B cell (primary cell): ENCODE measurements at regions not wholly inside any gene's neighbourhood (a gene's known extent, or its start where the extent isn't known, plus 50 kb on each side); places are given as distances from the start of the nearest gene placed in this dataset.

Source experiments
- ATAC-seq: fragments of 200-7000 bp; cut with Tn5 transposase; one replicate; pipeline ENCODE4 v1.10.0; 2021; ENCODE audit warnings: low read depth, mild to moderate bottlenecking, moderate number of reproducible peaks, moderate library complexity
- CTCF ChIA-PET: fragments of 350-600 bp; sonication (Branson Sonifier 250); formaldehyde crosslinking; loops from one replicate; lab custom pipeline; 2021; ENCODE audit warnings: antibody characterized with exemption, inconsistent platforms; lab: Charles Lee
- POLR2A ChIA-PET: fragments of 350-600 bp; sonication (Branson Sonifier 250); formaldehyde crosslinking; loops from one replicate; lab custom pipeline; 2021; ENCODE audit warnings: antibody characterized with exemption; lab: Charles Lee
- DNase-seq: peaks from one replicate; pipeline ENCODE4 v3.0.0; 2013
- H2AFZ ChIP-seq: 2 replicates; pipeline ENCODE4 v1.6.1; 2012; ENCODE audit warnings: mild to moderate bottlenecking, low read depth, low read length; ENCODE audit not compliant: insufficient read depth, poor library complexity, severe bottlenecking
- H3K27ac ChIP-seq, 2 donors: 1 replicate in 1 of 2; 2 replicates in 1 of 2; pipeline ENCODE4 v1.5.1; 2012 to 2013; ENCODE audit warnings: low read length in 2 of 2, mild to moderate bottlenecking in 2 of 2, moderate library complexity in 1 of 2
- H3K27me3 ChIP-seq, 4 experiments: fragments of 200-600 bp in 1 of 4; sonication (generic) in 1 of 4; replicated peaks in 1 of 4; 1 replicate in 2 of 4; 2 replicates in 2 of 4; pipeline versions ENCODE4 v1.6.1 to v1.7.0; 2013 to 2016; ENCODE audit warnings: low read length in 3 of 4, mild to moderate bottlenecking in 2 of 4, mixed read lengths in 1 of 4, moderate library complexity in 1 of 4; ENCODE audit not compliant: insufficient read depth in 4 of 4, control insufficient read depth in 3 of 4; ENCODE audit errors: control extremely low read depth in 1 of 4
- H3K36me3 ChIP-seq, 2 experiments: replicated peaks in 1 of 2; 1 replicate in 1 of 2; 2 replicates in 1 of 2; pipeline versions ENCODE4 v1.6.1 to v1.7.1; 2013; ENCODE audit warnings: low read length in 1 of 2; ENCODE audit not compliant: insufficient read depth in 2 of 2, control insufficient read depth in 1 of 2; ENCODE audit errors: control extremely low read depth in 1 of 2, extremely low read depth in 1 of 2
- H3K4me1 ChIP-seq, 2 donors: fragments of 200-600 bp in 1 of 2; sonication (generic) in 1 of 2; 1 replicate in 1 of 2; 2 replicates in 1 of 2; pipeline versions ENCODE4 v1.5.1 to v1.6.1; 2013 to 2017; ENCODE audit warnings: low read length in 2 of 2; ENCODE audit not compliant: control insufficient read depth in 2 of 2, insufficient read depth in 2 of 2
- H3K4me2 ChIP-seq: replicated peaks from 2 replicates; pipeline ENCODE3; 2012; ENCODE audit warnings: mild to moderate bottlenecking, low read depth, low read length; ENCODE audit not compliant: poor library complexity, severe bottlenecking
- H3K4me3 ChIP-seq, 5 experiments: fragments of 200-600 bp in 1 of 5; sonication (generic) in 1 of 5; 1 replicate in 3 of 5; 2 replicates in 2 of 5; pipeline versions ENCODE4 v1.5.1 to v1.7.0; 2011 to 2016; ENCODE audit warnings: low read length in 4 of 5, mild to moderate bottlenecking in 4 of 5, low read depth in 2 of 5, control low read depth in 1 of 5, moderate library complexity in 1 of 5; ENCODE audit not compliant: insufficient read depth in 1 of 5; ENCODE audit errors: control extremely low read depth in 1 of 5, extremely low read depth in 1 of 5
- H3K79me2 ChIP-seq: fragments of 200-600 bp; sonication (generic); one replicate; pipeline ENCODE4 v1.6.0; 2016; ENCODE audit warnings: low read length; ENCODE audit not compliant: control insufficient read depth, insufficient read depth
- H3K9ac ChIP-seq: fragments of 200-600 bp; sonication (generic); 2 replicates; pipeline ENCODE4 v1.6.1; 2017; ENCODE audit warnings: mild to moderate bottlenecking, low read length, moderate library complexity
- H3K9me3 ChIP-seq, 3 donors: one replicate each; pipeline versions ENCODE4 v1.6.1 to v1.7.1; 2013; ENCODE audit warnings: low read length in 2 of 3; ENCODE audit not compliant: control insufficient read depth in 2 of 3, insufficient read depth in 1 of 3; ENCODE audit errors: control extremely low read depth in 1 of 3
- H4K20me1 ChIP-seq: 2 replicates; pipeline ENCODE4 v1.6.0; 2012; ENCODE audit warnings: mild to moderate bottlenecking, low read length; ENCODE audit not compliant: insufficient read depth, control insufficient read depth, poor library complexity, severe bottlenecking
- H3K27ac Mint-ChIP-seq: one replicate; pipeline ENCODE4 v1.8.0; 2021; ENCODE audit warnings: mixed read lengths
- H3K27me3 Mint-ChIP-seq: one replicate; pipeline ENCODE4 v1.8.0; 2021; ENCODE audit warnings: mixed read lengths
- H3K4me1 Mint-ChIP-seq: one replicate; pipeline ENCODE4 v1.8.0; 2021; ENCODE audit warnings: mixed read lengths
- H3K4me3 Mint-ChIP-seq: one replicate; pipeline ENCODE4 v1.8.0; 2021; ENCODE audit warnings: mixed read lengths
- H3K9me3 Mint-ChIP-seq: one replicate; pipeline ENCODE4 v1.8.0; 2022; ENCODE audit warnings: mixed read lengths; ENCODE audit not compliant: insufficient read depth
- CTCF ChIP-seq: fragments of 200-600 bp; IDR thresholded peaks from one replicate; pipeline ENCODE4 v1.8.0; 2022; ENCODE audit warnings: antibody characterized with exemption, mild to moderate bottlenecking
- EZH2 ChIP-seq: IDR thresholded peaks from 2 replicates; pipeline ENCODE4 v1.6.1; 2012; ENCODE audit warnings: borderline replicate concordance, low read depth, mild to moderate bottlenecking, moderate library complexity, low read length; ENCODE audit not compliant: insufficient read depth, poor library complexity, severe bottlenecking
- WGBS: methylation state at CpG from one replicate; pipeline ENCODE4 v1.1.5; 2013; ENCODE audit warnings: missing lambda C conversion rate; ENCODE audit not compliant: insufficient coverage; 5-methylcytosine and 5-hydroxymethylcytosine counted together
- intact Hi-C: fragments of 100-400 bp; cut with micrococcal nuclease; formaldehyde crosslinking; loops from one replicate; pipeline ENCODE4 v1.10.0; 2022

GRCh38 chr9:109629615-109630014 lies 131.5 kb upstream of the PTPN3 start:
- 67% methylated on average over 1 of the region's 1 CpG for WGBS
- H3K36me3 ChIP-seq, result no peaks in the 10 kb centered on the region
- H3K27ac Mint-ChIP-seq, result no peak overlapping the region
- no peaks in the 10 kb centered on the region for H3K4me1 ChIP-seq
- no peaks in the 10 kb centered on the region for H3K4me1 Mint-ChIP-seq
- H3K27ac ChIP-seq, result no peak overlapping the region
- no peak overlapping the region for H3K9ac ChIP-seq
- peaks cover 25% of the 10 kb centered on the region for H3K27me3 Mint-ChIP-seq
- no peak overlapping the region for H3K4me2 ChIP-seq
- TF ChIP-seq EZH2 (no peak), CTCF (no peak)
- peaks cover 0 to 12% (median 1%) of the 10 kb centered on the region in 4 experiments for H3K27me3 ChIP-seq
- H4K20me1 ChIP-seq, result no peaks in the 10 kb centered on the region
- ChIA-PET CTCF (interaction anchor here (1.5 kb wide), 1 partner anchor 55 kb away, joined by 3 read pairs; no protein-coding TSS in a partner anchor), POLR2A (no interaction called here)
- no peak overlapping the region for H3K4me3 ChIP-seq
- DNase-seq (no peak), ATAC-seq (no peak)
- H3K9me3 Mint-ChIP-seq, result no peaks in the 10 kb centered on the region
- no peaks in the 10 kb centered on the region for H3K9me3 ChIP-seq
- intact Hi-C loops, result no loop called here
- no peaks in the 10 kb centered on the region for H3K79me2 ChIP-seq
- H3K4me3 Mint-ChIP-seq, result no peak overlapping the region
- no peak overlapping the region for H2AFZ ChIP-seq

- Histone ChIP-seq H3K4me3 (no peak overlapping the region), H3K9ac (no peak overlapping the region), H3K4me2 (no peak overlapping the region), H3K27me3 (peaks cover 0 to 12% (median under 1%) of the 10 kb centered on the region in 4 experiments), H3K4me1 (no peaks in the 10 kb centered on the region), H3K79me2 (no peaks in the 10 kb centered on the region), H2AFZ (no peak overlapping the region), H3K9me3 (no peaks in the 10 kb centered on the region), H3K36me3 (no peaks in the 10 kb centered on the region), H4K20me1 (no peaks in the 10 kb centered on the region), H3K27ac (no peak overlapping the region)
- WGBS, result no CpG with 5 or more reads among the region's 2 CpGs
- Mint-ChIP-seq H3K4me3 (no peak overlapping the region), H3K9me3 (no peaks in the 10 kb centered on the region), H3K4me1 (no peaks in the 10 kb centered on the region), H3K27me3 (peaks cover 27% of the 10 kb centered on the region), H3K27ac (no peak overlapping the region)
- ATAC-seq (no peak), DNase-seq (no peak)
- POLR2A ChIA-PET, result no interaction called here
- CTCF ChIA-PET, result no interaction called here
- intact Hi-C loops, result no loop called here
- TF ChIP-seq CTCF (no peak), EZH2 (no peak)
Measured at GRCh38 chr9:109632817-109633216, 134.7 kb upstream of the PTPN3 start.
